A549 (cell line): ENCODE measurements at regions not wholly inside any gene's neighbourhood (a gene's known extent, or its start where the extent isn't known, plus 50 kb on each side); places are given as distances from the start of the nearest gene placed in this dataset.

Experiments
- CTCF ChIP-seq: fragments of >200 bp; sonication (Bioruptor Twin); formaldehyde crosslinking; IDR thresholded peaks from 3 replicates; pipeline ENCODE4 v1.5.1; 2016
- EP300 ChIP-seq, 2 experiments: fragments of >200 bp; sonication (Bioruptor Twin); formaldehyde crosslinking; IDR thresholded peaks; 2 replicates in 1 of 2; 3 replicates in 1 of 2; pipeline ENCODE4 v1.6.1; 2016 to 2017
- HDAC2 ChIP-seq: fragments of 200-600 bp; sonication (generic); IDR thresholded peaks from 2 replicates; pipeline ENCODE4 v1.6.1; 2016
- JUN ChIP-seq, 2 experiments: fragments of >200 bp; sonication (Bioruptor Twin); formaldehyde crosslinking; IDR thresholded peaks; 2 replicates in 1 of 2; 3 replicates in 1 of 2; pipeline ENCODE4 v1.6.1; 2016 to 2017
- MAX ChIP-seq: IDR thresholded peaks from 2 replicates; pipeline ENCODE4 v1.6.1; 2012
- MYC ChIP-seq: IDR thresholded peaks from 2 replicates; pipeline ENCODE4 v1.6.1; 2012; ENCODE audit warnings: mild to moderate bottlenecking, inconsistent platforms, low read length, improper control_type of control experiment, borderline replicate concordance
- RNF2 ChIP-seq: fragments of 200-600 bp; sonication (generic); IDR thresholded peaks from 2 replicates; pipeline ENCODE4 v1.6.1; 2016; ENCODE audit warnings: low read depth, mild to moderate bottlenecking, antibody characterized with exemption, moderate library complexity, borderline replicate concordance

- TF ChIP-seq JUN (IDR thresholded peaks at IDR 0.05) (no peak), EP300 (IDR thresholded peaks at IDR 0.05) (no peak), RNF2 (no peak), CTCF (no peak), MYC (no peak), HDAC2 (no peak), MAX (no peak)
These were observed 500.4 kb downstream of the SLC4A3 start for GRCh38 chr2:220127876-220128275.
